Astrocyte of the spinal cord (primary cell): ENCODE measurements at regions not wholly inside any gene's neighbourhood (a gene's known extent, or its start where the extent isn't known, plus 50 kb on each side); places are given as distances from the start of the nearest gene placed in this dataset.

Experiments used
- DNase-seq: peaks from one replicate; pipeline ENCODE4 v3.0.0; 2011; ENCODE audit warnings: low read depth, low spot score
- H3K4me3 ChIP-seq: 2 replicates; pipeline ENCODE4 v1.5.1; 2011; ENCODE audit warnings: low read depth, mild to moderate bottlenecking, low read length, moderate library complexity
- CTCF ChIP-seq: IDR thresholded peaks from 2 replicates; pipeline ENCODE4 v1.5.1; 2012; ENCODE audit warnings: low read depth, mild to moderate bottlenecking, low read length, inconsistent platforms
- in situ Hi-C: cut with HindIII; loops from 2 replicates; pipeline ENCODE4 v1.10.0; 2017; ENCODE audit warnings: low sequenced_read_pairs

- DNase-seq = no peak
- in situ Hi-C loops = no loop called here
- H3K4me3 ChIP-seq = no peak overlapping the region
- TF ChIP-seq CTCF = no peak
These were observed 312.6 kb downstream of the C6orf118 start for GRCh38 chr6:164996838-164997237.

- no peak overlapping the region for H3K4me3 ChIP-seq
- TF ChIP-seq CTCF = no peak
- no peak for DNase-seq
- in situ Hi-C loops = no loop called here
These were observed 317.8 kb downstream of the C6orf118 start for GRCh38 chr6:164991573-164991972.

GRCh38 chr6:164990901-164991300 lies 318.5 kb downstream of the C6orf118 start:
- no peak for TF ChIP-seq CTCF
- no peak for DNase-seq
- H3K4me3 ChIP-seq = no peak overlapping the region
- in situ Hi-C loops = no loop called here

- no peak for TF ChIP-seq CTCF
- DNase-seq = no peak
- in situ Hi-C loops = no loop called here
These were observed 327.0 kb downstream of the C6orf118 start for GRCh38 chr6:164982389-164982788.

GRCh38 chr6:164967102-164967501 lies 342.3 kb downstream of the C6orf118 start:
- in situ Hi-C loops = no loop called here
- no peak for DNase-seq

More at GRCh38 chr6:164982389-164982788, 327.0 kb downstream of the C6orf118 start:
- H3K4me3 ChIP-seq = no peak overlapping the region

GRCh38 chr6:164962805-164963204 lies 346.6 kb downstream of the C6orf118 start:
- DNase-seq = no peak

More at GRCh38 chr6:164967102-164967501, 342.3 kb downstream of the C6orf118 start:
- H3K4me3 ChIP-seq = no peak overlapping the region
- no peak for TF ChIP-seq CTCF

More at GRCh38 chr6:164962805-164963204, 346.6 kb downstream of the C6orf118 start:
- H3K4me3 ChIP-seq = no peak overlapping the region
- no peak for TF ChIP-seq CTCF
- in situ Hi-C loops = no loop called here
